Thymus (tissue), 11 donors: ENCODE measurements at regions not wholly inside any gene's neighbourhood (a gene's known extent, or its start where the extent isn't known, plus 50 kb on each side); places are given as distances from the start of the nearest gene placed in this dataset.
A peak's percentile ranks its signal among the peaks of the same experiment; 100 is the strongest.

Experiments
- DNase-seq, 9 donors: peaks; one replicate each; pipeline ENCODE4 v3.0.0-alpha.2; 2013; ENCODE audit warnings: low spot score in 9 of 9, low read depth in 6 of 9, missing footprints in 1 of 9
- H3K27ac ChIP-seq, 2 donors: one replicate each; pipeline ENCODE4 v1.5.1; 2013; ENCODE audit warnings: control low read depth in 1 of 2, low read depth in 1 of 2, low read length in 1 of 2, mild to moderate bottlenecking in 1 of 2, moderate library complexity in 1 of 2
- H3K27me3 ChIP-seq, 2 donors: one replicate each; pipeline ENCODE4 v1.5.1; 2013; ENCODE audit warnings: low read length in 1 of 2; ENCODE audit not compliant: control insufficient read depth in 2 of 2, insufficient read depth in 1 of 2
- H3K36me3 ChIP-seq, 2 donors: one replicate each; pipeline ENCODE4 v1.5.1; 2013; ENCODE audit warnings: low read length in 1 of 2, mild to moderate bottlenecking in 1 of 2, moderate library complexity in 1 of 2; ENCODE audit not compliant: control insufficient read depth in 2 of 2, insufficient read depth in 2 of 2
- H3K4me1 ChIP-seq, 2 donors: one replicate each; pipeline ENCODE4 v1.5.1; 2013; ENCODE audit warnings: low read length in 2 of 2; ENCODE audit not compliant: control insufficient read depth in 2 of 2, insufficient read depth in 2 of 2
- H3K4me3 ChIP-seq, 2 donors: one replicate each; pipeline ENCODE4 v1.5.1; 2013; ENCODE audit warnings: low read length in 2 of 2, control low read depth in 1 of 2, mild to moderate bottlenecking in 1 of 2
- H3K9me3 ChIP-seq, 2 donors: one replicate each; pipeline ENCODE4 v1.5.1; 2013; ENCODE audit warnings: low read length in 1 of 2, mild to moderate bottlenecking in 1 of 2; ENCODE audit not compliant: control insufficient read depth in 2 of 2, insufficient read depth in 1 of 2
- WGBS: extraction: QIAGEN DNeasy Blood & Tissue Kit; methylation state at CpG from one replicate; pipeline ENCODE4 v1.1.7; 2013; 5-methylcytosine and 5-hydroxymethylcytosine counted together
- donor health status: healthy.

DNA sequence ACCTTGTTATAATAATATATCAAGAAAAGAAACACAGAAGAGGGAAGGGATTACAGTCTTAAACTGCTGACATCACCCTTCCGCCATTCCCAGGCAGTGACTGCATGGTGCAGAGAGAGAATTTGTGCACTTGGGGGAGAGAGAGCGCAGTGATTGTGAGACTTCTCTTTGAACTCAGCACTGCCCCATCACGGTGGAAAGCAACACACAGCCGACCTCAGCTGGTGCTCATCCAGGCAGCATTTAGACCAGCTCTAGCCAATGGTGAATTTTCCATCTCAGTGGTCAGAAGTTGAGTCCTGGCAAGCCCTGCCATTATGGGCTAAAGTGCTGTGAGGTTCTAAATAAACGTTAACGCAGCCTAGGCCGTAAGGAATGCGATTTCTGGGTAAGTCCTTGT lies 1681.5 kb downstream of the EFNB2 start:
- no peak for DNase-seq
- Histone ChIP-seq H3K4me3 (no peak overlapping the region), H3K4me1 (no peaks in the 10 kb centered on the region), H3K36me3 (peaks cover 0 to 7% of the 10 kb centered on the region in 2 donors), H3K9me3 (peaks cover 0 to 14% of the 10 kb centered on the region in 2 donors), H3K27me3 (no peaks in the 10 kb centered on the region), H3K27ac (no peak overlapping the region)
- 94% methylated on average over 8 of the region's 8 CpGs for WGBS

DNA sequence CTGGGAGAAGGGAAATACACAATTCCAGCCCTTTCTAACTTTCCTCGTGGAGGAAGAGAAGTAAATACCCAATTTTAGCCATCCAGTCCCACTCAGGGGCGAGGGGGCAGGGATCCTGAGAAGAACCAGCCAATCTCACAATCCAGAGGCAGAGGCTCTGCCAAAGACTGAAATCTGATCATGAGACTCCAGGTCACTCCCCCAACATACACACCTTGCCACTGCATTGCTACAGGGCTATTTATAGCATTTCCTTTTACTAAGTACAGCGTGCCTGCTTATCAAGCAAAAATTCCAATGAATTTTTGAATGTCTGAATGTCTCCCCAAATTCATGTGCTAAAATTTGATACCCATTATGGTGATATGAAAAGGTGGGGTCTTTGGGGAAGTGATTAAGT lies 1687.5 kb downstream of the EFNB2 start:
- no peaks in the 10 kb centered on the region for H3K36me3 ChIP-seq
- no peak for DNase-seq
- WGBS: 87% methylated on average over 3 of the region's 3 CpGs

DNA sequence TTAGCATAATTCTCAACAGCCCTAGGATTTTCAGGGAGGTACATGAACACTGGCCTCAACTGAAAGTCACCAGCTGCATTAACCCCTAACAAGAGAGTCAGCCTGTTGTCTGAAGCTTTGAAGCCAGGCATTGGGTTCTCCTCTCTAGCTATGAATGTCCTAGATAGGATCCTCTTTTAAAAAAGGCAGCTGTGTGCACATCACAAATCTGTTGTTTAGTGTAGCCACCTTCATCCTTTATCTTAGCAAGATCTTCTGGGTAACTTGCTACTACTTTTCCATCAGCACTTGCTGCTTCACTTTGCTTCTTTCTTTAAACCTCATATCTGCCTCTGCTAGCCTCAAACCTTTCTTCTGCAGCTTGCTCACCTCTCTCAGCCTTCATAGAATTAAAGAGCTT lies 1692.1 kb downstream of the EFNB2 start:
- Histone ChIP-seq H3K36me3 (no peaks in the 10 kb centered on the region), H3K27ac (peak overlapping the region; percentile 38 to 82), H3K4me1 (peaks cover 23 to 33% of the 10 kb centered on the region in 2 donors), H3K4me3 (no peak overlapping the region), H3K9me3 (peaks cover 0 to 3% of the 10 kb centered on the region in 2 donors), H3K27me3 (no peaks in the 10 kb centered on the region)
- DNase-seq: peak in 7 of 9 donors; percentile 55 to 86 (median 75)

More for the DNA sequence above, 1687.5 kb downstream of the EFNB2 start:
- Histone ChIP-seq H3K27me3 (no peaks in the 10 kb centered on the region), H3K4me3 (no peak overlapping the region), H3K27ac (no peak overlapping the region), H3K4me1 (peaks cover 19 to 21% of the 10 kb centered on the region in 2 donors), H3K9me3 (peaks cover 0 to under 1% of the 10 kb centered on the region in 2 donors)

DNA sequence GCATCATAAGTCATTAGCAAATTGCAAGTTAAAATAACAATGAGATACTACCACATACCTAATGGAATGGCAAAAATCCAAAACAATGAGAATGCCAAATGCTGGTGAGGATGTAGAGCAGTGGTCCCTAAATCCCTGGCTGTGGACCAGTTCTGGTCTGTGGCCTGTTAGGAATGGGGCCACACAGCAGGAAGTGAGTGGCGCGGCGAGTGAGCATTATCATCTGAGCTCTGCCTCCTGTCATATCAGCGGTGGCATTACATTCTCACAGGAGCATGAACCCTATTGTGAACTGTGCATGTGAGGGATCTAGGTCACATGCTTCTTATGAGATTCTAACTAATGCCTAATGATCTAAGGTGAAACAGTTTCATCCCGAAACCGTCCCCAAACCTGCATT lies 1694.4 kb downstream of the EFNB2 start:
- no peaks in the 10 kb centered on the region for H3K27me3 ChIP-seq
- peaks cover 25 to 43% of the 10 kb centered on the region in 2 donors for H3K4me1 ChIP-seq
- no peak overlapping the region for H3K4me3 ChIP-seq
- no peak overlapping the region for H3K27ac ChIP-seq
- H3K36me3 ChIP-seq: no peaks in the 10 kb centered on the region
- no peak for DNase-seq
- peaks cover 0 to 3% of the 10 kb centered on the region in 2 donors for H3K9me3 ChIP-seq
- 96% methylated on average over 6 of the region's 6 CpGs for WGBS

DNA sequence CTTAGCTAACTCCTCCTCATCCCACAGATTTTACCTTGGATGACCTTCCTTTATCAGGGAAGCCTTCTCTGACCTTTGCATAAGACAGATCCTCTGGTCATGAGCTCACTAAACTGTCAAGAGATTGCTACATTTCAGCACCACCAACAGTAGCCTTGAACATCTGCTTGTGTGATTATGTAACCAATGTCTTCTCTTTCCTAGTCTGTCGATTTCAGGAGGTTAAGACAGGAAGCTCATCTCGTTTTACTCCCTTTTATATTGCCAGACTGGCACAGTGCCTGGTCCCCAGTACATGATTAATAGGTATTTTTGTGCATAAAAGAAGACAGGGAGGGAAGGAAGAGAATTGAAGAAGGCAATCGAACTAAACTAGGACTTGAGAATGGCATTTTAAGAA lies 1697.7 kb downstream of the EFNB2 start:
- H3K36me3 ChIP-seq: no peaks in the 10 kb centered on the region
- H3K4me3 ChIP-seq: peak overlapping the region; percentile 45 to 48
- H3K27ac ChIP-seq: peak overlapping the region; percentile 46 to 81
- DNase-seq: peak in 3 of 9 donors; percentile 42 to 67 (median 47)
- 28% methylated on average over 3 of the region's 3 CpGs for WGBS
- peaks cover 4 to 21% of the 10 kb centered on the region in 2 donors for H3K4me1 ChIP-seq
- no peaks in the 10 kb centered on the region for H3K27me3 ChIP-seq
- H3K9me3 ChIP-seq: peaks cover 0 to 3% of the 10 kb centered on the region in 2 donors

DNA sequence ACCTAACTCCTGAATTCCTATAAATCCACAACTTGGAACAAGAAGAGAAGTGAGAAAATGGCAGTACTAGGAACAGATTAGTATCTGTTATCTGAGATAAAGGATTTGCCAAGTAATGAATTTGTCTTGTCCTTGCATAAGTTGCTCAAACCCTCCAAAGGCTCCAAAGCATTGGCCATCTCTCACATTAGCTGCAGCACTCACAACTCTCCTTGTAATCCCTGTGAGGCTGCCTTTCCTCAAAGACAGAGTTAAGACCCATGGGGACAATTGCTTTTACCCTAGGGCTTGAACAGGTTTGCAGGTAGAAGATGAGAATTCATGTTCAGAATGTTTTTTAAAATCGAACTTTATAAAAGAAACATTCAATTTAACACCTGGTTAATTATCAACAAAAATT lies 1702.2 kb downstream of the EFNB2 start:
- DNase-seq: no peak
- Histone ChIP-seq H3K27me3 (no peaks in the 10 kb centered on the region), H3K36me3 (peaks cover 0 to 7% of the 10 kb centered on the region in 2 donors), H3K27ac (peak overlapping the region; percentile 36 to 38), H3K4me1 (peaks cover 9 to 23% of the 10 kb centered on the region in 2 donors), H3K9me3 (no peaks in the 10 kb centered on the region), H3K4me3 (peak overlapping the region; percentile 5 to 25)
- WGBS: 98% methylated on average over 1 of the region's 1 CpG

DNA sequence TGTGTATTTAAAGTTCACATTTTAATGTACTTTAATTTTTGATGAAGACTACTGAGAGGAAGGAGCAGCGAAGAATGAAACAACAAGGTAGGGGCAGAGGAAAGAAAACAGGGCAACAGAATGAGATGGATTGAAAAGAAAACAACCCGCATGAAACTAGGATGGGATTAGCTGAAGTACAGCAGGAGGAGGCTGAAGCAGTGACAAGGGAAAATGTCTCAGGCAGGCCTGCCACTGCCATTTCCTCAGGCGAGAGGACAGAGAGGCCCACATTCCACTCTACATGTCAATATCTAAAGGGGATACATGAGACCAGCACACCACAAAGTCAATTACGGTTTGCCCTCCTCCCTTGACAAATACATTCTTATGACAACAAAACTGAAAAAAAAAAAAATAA lies 1703.2 kb downstream of the EFNB2 start:
- 42% methylated on average over 4 of the region's 4 CpGs for WGBS
- Histone ChIP-seq H3K9me3 (no peaks in the 10 kb centered on the region), H3K4me3 (peak overlapping the region; percentile 1 to 3), H3K27me3 (no peaks in the 10 kb centered on the region), H3K4me1 (peaks cover 7 to 15% of the 10 kb centered on the region in 2 donors), H3K27ac (peak overlapping the region; percentile 76 to 87), H3K36me3 (peaks cover 0 to 7% of the 10 kb centered on the region in 2 donors)
- DNase-seq: peak in 2 of 9 donors; percentile 36 to 55

DNA sequence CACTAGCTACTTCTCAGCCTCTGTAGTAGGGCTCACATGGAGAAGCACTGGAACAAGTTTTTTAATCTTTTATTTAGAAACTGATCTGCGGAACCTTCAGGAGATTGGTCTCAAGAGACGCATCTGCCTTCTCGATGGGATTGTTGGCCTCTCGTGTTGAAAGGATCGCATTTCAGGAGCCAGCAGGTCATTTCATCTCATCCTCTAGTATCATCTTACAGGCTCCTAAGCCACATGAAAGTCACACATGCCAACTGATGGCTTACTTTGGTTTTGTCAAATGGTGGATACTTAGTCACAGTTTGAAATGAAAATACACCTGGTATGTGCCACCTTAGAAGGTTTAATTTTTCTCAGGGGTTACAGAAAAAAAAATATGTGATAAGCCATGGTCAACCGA lies 1703.6 kb downstream of the EFNB2 start:
- no peaks in the 10 kb centered on the region for H3K27me3 ChIP-seq
- 20% methylated on average over 6 of the region's 6 CpGs for WGBS
- H3K27ac ChIP-seq: peak overlapping the region; percentile 54 to 87
- peaks cover 7 to 15% of the 10 kb centered on the region in 2 donors for H3K4me1 ChIP-seq
- H3K4me3 ChIP-seq: peak overlapping the region; percentile 1 to 3
- H3K36me3 ChIP-seq: peaks cover 0 to 7% of the 10 kb centered on the region in 2 donors
- no peaks in the 10 kb centered on the region for H3K9me3 ChIP-seq
- peak in 4 of 9 donors; percentile 48 to 81 (median 66) for DNase-seq

DNA sequence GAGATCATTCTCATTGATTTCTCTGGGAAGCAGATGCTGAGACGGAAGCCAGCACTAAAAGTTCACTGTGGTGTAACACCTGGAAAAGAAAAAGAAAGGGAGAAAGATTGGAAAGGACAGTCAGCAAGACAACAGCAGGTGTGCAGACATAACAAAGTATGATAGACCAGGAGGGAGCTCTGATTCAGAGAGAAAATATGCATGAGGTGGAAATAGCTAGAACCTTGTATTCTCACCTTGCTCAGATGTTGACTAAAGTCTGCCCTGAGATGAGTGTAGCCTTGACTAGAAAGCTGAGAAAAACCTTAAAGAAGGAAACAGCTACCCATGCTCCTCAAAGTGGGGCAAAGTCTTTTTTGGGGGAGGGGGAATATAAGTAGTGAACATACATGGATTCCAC lies 1711.8 kb downstream of the EFNB2 start:
- peak in 1 of 9 donors; percentile 35 for DNase-seq
- Histone ChIP-seq H3K27me3 (no peaks in the 10 kb centered on the region), H3K4me1 (peaks cover 4 to 14% of the 10 kb centered on the region in 2 donors), H3K36me3 (peaks cover 0 to 37% of the 10 kb centered on the region in 2 donors), H3K9me3 (peaks cover 0 to 3% of the 10 kb centered on the region in 2 donors), H3K4me3 (no peak overlapping the region), H3K27ac (peak overlapping the region in 1 of 2 donors; percentile 68)
- 92% methylated on average over 1 of the region's 1 CpG for WGBS
